Peyer's patch (tissue), 4 donors: ENCODE measurements at regions not wholly inside any gene's neighbourhood (a gene's known extent, or its start where the extent isn't known, plus 50 kb on each side); places are given as distances from the start of the nearest gene placed in this dataset.

Experiments
- POLR2A ChIP-seq, 2 donors: fragments of 450-650 bp; IDR thresholded peaks; one replicate each; pipeline ENCODE4 v1.5.1; 2017; ENCODE audit warnings: antibody characterized with exemption in 2 of 2, mild to moderate bottlenecking in 2 of 2, moderate library complexity in 2 of 2
- TF ChIP-seq, protein P1 (sequence below), 6 experiments: fragments of 450-650 bp in 4 of 6; fragments of 200-600 bp in 2 of 6; sonication (generic) in 1 of 6; IDR thresholded peaks; one replicate each; pipeline ENCODE4 v1.5.1; 2017 to 2019; ENCODE audit warnings: antibody characterized with exemption in 6 of 6, mild to moderate bottlenecking in 3 of 6, moderate library complexity in 1 of 6

DNA sequence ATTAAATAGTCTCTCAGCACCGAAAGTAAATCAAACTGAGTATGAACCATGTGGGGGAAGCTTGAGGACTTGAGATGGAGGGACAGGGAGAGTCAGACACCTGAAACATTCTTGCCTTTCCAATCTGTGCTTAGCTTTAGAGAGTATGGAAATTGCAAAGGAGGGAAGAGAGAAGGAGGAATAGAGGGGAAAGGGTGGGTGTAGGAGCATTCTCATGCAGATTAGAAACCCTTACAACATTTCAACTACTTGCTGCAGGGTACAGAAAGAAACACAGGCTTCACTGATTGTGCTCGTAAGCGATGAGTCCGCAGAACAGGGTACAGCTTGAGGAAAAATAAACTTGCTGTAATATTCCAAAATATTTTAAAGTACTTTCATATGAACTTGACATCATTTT, 73.8 kb downstream of the NIBAN1 start:
- TF ChIP-seq, protein P1, sequence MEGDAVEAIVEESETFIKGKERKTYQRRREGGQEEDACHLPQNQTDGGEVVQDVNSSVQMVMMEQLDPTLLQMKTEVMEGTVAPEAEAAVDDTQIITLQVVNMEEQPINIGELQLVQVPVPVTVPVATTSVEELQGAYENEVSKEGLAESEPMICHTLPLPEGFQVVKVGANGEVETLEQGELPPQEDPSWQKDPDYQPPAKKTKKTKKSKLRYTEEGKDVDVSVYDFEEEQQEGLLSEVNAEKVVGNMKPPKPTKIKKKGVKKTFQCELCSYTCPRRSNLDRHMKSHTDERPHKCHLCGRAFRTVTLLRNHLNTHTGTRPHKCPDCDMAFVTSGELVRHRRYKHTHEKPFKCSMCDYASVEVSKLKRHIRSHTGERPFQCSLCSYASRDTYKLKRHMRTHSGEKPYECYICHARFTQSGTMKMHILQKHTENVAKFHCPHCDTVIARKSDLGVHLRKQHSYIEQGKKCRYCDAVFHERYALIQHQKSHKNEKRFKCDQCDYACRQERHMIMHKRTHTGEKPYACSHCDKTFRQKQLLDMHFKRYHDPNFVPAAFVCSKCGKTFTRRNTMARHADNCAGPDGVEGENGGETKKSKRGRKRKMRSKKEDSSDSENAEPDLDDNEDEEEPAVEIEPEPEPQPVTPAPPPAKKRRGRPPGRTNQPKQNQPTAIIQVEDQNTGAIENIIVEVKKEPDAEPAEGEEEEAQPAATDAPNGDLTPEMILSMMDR (IDR thresholded peaks at IDR 0.05) = no peak
- TF ChIP-seq POLR2A (IDR thresholded peaks at IDR 0.05) = no peak
